ENCODE measurements at regions not wholly inside any gene's neighbourhood (a gene's known extent, or its start where the extent isn't known, plus 50 kb on each side); places are given as distances from the start of the nearest gene placed in this dataset.

DNA sequence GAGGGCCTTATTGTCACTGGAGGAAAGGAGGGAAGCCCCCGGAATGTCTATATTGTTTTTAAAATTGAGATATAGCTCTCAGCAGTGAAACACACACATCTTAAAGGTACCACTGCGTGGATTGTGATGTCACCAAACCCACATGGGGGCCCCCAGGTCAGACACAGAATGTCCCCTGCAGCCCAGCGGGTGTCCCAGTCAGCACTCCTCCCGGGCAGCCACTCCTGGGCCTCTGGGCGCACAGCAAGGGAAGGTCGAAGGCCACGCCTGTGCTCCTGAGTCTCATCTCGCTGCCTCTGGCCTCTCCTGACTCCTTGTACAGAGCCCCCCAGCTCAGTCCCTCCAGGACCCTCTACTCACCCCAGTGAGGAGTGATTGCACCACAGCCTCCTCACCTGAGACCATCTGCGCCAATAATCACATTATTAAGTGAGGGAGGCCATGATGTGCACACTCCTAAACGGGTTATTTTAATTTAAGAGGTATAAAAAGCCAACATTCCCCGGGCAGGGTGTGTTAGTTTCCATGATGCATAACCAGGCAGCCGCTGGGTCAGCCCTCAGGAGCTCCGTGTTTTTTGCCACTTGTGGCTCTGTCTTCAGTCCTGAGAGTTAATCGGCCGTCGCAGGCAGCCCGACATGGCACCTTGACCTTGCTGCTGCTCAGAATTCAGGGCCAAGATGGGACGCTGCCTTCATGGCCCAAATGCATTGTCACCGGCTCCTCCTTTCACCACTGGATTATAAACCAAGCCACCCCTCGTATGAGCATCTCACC lies 1089.3 kb downstream of the BRD1 start:
- TF ChIP-seq, protein P1, sequence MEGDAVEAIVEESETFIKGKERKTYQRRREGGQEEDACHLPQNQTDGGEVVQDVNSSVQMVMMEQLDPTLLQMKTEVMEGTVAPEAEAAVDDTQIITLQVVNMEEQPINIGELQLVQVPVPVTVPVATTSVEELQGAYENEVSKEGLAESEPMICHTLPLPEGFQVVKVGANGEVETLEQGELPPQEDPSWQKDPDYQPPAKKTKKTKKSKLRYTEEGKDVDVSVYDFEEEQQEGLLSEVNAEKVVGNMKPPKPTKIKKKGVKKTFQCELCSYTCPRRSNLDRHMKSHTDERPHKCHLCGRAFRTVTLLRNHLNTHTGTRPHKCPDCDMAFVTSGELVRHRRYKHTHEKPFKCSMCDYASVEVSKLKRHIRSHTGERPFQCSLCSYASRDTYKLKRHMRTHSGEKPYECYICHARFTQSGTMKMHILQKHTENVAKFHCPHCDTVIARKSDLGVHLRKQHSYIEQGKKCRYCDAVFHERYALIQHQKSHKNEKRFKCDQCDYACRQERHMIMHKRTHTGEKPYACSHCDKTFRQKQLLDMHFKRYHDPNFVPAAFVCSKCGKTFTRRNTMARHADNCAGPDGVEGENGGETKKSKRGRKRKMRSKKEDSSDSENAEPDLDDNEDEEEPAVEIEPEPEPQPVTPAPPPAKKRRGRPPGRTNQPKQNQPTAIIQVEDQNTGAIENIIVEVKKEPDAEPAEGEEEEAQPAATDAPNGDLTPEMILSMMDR (IDR thresholded peaks at IDR 0.05): no peak
- no peak for TF ChIP-seq ZFX (IDR thresholded peaks at IDR 0.05; ENCODE audit: borderline replicate concordance)
